Kidney capillary endothelial cell (primary cell): ENCODE measurements at regions not wholly inside any gene's neighbourhood (a gene's known extent, or its start where the extent isn't known, plus 50 kb on each side); places are given as distances from the start of the nearest gene placed in this dataset.
"Not testable (repeated sequence)": the region's sequence is repeated elsewhere in the genome, so short reads cannot be mapped to it uniquely, and the experiment has no call there.

Experiments
- DNase-seq: peaks from one replicate; pipeline ENCODE4 v3.0.0-alpha.2; 2018; ENCODE audit warnings: low spot score

GRCh38 chr1:189986516-189986915 lies 491.1 kb downstream of the BRINP3 start:
- DNase-seq: no peak

GRCh38 chr1:189987509-189987908 lies 490.2 kb downstream of the BRINP3 start:
- no peak for DNase-seq

- DNase-seq: no peak
Observed at GRCh38 chr1:189992856-189993255, 484.8 kb downstream of the BRINP3 start.

GRCh38 chr1:190000365-190000872 lies 477.2 kb downstream of the BRINP3 start:
- no peak for DNase-seq

DNA sequence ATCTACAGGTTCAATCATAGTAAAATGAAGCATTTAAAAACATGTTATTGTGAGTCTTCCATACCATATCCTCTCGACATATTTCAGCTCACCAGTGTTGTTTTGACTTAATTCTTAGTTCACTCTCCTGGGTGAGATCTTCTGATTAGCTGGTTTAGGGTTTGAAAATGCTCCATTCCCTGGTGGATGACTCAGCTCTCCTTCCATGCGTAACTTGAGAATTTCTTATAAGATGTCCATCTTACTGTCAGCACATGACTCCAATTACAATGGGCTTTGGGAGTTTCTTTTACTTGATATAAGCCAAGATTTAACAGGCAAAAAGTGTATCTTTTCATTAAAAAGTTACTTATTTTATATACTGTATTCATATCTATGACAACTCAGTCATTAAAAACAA lies 476.5 kb downstream of the BRINP3 start:
- no peak for DNase-seq

DNA sequence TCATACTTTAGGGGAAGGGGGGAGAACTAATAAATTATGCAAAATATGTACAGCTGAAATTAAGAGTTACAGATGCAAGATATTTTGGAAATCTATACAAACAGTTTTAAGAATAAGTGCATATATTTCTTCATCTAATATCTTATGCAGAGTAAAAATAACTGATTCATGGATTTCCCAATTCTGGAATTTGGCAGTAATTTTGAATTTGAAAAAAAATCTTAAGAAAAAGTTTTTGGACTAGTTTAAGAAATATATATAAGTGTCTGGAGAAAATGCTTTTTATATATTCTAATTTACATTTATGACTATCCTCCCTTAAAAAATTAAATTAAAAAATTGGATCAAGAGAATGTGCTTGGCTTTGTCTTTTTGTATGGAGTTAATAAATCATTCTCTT lies 474.3 kb downstream of the BRINP3 start:
- DNase-seq: no peak

DNA sequence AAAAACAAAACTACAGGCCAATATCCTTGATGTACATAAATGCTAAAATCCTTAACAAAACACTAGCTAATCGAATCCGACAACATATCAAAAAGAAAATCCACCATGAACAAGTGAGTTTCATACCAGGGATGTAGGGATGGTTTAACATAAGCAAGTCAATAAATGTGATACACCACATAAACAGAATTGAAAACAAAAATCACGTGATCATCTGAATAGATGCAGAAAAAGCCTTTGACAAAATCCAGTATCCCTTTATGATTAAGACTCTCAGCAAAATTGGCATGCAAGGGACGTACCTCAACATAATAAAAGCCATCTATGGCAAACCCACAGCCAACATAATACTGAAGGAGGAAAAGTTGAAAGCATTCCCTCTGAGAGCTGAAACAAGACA lies 466.1 kb downstream of the BRINP3 start:
- DNase-seq: no peak

- DNase-seq: not testable (repeated sequence)
Observed at GRCh38 chr1:190019151-190019550, 458.5 kb downstream of the BRINP3 start.

DNA sequence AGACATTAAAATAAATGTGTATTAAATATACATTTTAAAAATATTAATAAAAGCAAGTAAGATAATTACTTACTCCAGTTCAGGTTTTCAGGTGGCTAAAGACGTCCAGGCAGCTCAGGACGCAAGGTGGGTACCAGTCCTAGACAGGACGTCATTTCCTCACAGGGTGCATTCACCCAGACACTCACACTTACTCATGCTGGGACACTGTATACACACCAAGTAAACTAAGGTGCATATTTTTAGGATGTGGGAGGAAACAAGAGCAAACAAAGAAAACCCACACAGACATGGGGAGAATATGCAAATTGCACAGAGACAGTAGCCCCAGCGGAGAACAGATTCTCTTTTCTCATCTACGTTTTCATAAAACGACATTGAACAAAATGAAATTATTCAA lies 457.9 kb downstream of the BRINP3 start:
- no peak for DNase-seq

DNA sequence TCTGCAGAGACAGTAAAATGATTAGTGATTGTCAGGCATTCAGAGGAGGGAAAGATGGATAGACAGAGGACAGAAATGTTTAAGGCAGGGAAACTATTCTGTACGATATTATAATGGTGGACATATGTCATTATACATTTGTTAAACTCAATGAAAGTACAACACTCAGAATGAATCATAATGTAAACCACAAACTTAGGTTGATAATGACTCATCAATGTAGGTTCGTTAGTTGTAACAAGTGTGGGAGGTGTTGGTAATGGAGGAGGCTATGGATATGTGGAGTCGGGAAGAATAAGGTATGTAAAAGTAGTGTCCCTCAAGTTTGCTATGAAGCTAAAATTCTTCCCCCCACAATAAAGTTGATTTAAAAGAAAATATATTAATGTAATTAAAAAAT lies 455.0 kb downstream of the BRINP3 start:
- DNase-seq: no peak

DNA sequence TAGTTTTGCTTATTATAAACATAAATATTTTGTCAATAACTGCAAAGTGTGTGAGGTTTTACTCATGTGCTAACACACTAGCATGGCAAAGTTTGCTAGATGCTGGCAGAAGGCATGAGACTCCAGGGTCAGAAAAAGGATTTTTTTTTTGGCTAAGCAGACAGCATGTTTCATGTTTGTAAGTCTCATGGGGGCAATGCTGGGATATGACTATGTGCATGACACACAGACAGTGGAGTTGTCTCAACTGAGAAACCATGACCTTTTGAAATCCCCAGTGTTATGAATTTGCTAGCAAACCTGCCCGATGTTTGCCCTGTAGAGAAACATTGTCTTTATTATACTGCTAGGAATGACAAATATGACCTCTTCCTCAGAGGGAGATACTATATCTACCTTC lies 448.2 kb downstream of the BRINP3 start:
- DNase-seq: no peak

DNA sequence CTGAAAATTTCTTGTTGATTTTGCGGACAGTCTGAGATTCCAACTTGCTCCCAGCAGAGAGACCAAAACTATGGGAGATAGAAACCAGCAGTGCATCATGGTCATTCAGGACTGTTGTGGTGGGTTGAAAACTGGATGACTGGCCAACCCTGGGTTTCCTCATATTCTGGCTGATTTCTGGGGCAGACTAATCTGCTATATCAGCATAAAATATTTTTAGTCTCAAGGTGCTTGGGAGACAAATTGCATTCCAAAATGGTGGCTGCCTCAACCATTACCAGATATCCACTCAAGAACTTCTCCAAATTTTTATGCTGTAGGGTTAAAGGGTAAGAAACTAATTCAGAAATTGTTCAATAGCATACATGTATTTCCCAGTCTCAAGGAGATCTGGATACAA lies 434.0 kb downstream of the BRINP3 start:
- no peak for DNase-seq

GRCh38 chr1:190046231-190046630 lies 431.4 kb downstream of the BRINP3 start:
- DNase-seq: no peak
